ENCODE measurements at regions not wholly inside any gene's neighbourhood (a gene's known extent, or its start where the extent isn't known, plus 50 kb on each side); places are given as distances from the start of the nearest gene placed in this dataset.
A peak's percentile ranks its signal among the peaks of the same experiment; 100 is the strongest.

DNA sequence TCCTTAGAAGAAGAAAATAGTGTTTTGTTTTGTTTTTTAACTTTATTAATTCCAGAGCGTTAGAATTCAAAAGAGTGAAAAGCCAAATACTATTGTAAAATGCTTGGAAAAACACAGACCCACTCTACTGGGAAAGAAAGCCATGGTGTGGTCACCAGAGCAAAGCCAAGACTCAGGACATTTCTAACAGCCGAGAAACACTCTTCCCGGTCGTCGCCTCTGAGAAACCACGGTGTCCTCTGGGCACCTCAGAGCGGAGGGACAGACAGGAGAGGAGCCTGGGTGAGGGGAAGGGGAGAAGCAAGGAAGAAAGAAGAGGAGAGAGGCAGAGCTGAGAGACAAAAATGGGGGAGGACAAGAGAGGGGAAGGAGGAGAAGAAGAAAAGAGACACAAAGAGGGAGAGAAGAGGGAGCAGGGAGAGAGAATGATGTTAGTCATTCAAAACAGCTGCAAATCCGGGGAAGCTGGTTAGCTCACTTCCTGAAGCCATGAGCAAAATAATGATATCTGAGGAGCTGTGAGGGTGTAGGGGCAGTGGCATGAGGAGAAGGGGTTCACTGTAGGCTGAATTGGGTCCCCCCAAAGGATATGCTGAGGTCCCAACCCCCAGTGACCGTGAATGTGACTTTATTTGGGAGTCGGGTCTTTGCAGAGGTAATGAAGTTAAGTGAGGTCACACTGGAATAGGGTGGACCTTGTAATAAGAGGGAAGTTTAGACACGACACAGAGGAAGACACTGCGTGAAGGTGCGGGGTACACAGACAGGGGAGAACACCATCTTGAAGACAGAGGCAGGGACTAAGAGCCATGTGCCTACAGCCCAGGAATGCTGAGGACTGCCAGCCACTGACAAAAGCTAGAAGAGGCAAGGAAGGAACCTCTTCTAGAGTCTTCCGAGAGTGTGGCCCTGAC lies 58.2 kb upstream of the DMRTB1 start:
- intact Hi-C loops (cut with DNase I), result no loop called here
- no peaks in the 10 kb centered on the region for H3K9me3 ChIP-seq
- H3K4me3 ChIP-seq (replicated peaks in 1 of 3), result no peak overlapping the region
- TF ChIP-seq, protein P1, sequence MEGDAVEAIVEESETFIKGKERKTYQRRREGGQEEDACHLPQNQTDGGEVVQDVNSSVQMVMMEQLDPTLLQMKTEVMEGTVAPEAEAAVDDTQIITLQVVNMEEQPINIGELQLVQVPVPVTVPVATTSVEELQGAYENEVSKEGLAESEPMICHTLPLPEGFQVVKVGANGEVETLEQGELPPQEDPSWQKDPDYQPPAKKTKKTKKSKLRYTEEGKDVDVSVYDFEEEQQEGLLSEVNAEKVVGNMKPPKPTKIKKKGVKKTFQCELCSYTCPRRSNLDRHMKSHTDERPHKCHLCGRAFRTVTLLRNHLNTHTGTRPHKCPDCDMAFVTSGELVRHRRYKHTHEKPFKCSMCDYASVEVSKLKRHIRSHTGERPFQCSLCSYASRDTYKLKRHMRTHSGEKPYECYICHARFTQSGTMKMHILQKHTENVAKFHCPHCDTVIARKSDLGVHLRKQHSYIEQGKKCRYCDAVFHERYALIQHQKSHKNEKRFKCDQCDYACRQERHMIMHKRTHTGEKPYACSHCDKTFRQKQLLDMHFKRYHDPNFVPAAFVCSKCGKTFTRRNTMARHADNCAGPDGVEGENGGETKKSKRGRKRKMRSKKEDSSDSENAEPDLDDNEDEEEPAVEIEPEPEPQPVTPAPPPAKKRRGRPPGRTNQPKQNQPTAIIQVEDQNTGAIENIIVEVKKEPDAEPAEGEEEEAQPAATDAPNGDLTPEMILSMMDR (IDR thresholded peaks at IDR 0.05), result no peak
- 49 to 54% methylated on average over 14 of the region's 14 CpGs for WGBS, 2 donors
- H3K4me1 ChIP-seq, result peaks cover 42 to 66% of the 10 kb centered on the region in 2 donors
- H3K27me3 ChIP-seq, result no peaks in the 10 kb centered on the region
- H3K36me3 ChIP-seq, result no peaks in the 10 kb centered on the region
- peak; percentile 72 to 74 for DNase-seq
- peak overlapping the region; percentile 68 to 77 (median 68) for H3K27ac ChIP-seq

DNA sequence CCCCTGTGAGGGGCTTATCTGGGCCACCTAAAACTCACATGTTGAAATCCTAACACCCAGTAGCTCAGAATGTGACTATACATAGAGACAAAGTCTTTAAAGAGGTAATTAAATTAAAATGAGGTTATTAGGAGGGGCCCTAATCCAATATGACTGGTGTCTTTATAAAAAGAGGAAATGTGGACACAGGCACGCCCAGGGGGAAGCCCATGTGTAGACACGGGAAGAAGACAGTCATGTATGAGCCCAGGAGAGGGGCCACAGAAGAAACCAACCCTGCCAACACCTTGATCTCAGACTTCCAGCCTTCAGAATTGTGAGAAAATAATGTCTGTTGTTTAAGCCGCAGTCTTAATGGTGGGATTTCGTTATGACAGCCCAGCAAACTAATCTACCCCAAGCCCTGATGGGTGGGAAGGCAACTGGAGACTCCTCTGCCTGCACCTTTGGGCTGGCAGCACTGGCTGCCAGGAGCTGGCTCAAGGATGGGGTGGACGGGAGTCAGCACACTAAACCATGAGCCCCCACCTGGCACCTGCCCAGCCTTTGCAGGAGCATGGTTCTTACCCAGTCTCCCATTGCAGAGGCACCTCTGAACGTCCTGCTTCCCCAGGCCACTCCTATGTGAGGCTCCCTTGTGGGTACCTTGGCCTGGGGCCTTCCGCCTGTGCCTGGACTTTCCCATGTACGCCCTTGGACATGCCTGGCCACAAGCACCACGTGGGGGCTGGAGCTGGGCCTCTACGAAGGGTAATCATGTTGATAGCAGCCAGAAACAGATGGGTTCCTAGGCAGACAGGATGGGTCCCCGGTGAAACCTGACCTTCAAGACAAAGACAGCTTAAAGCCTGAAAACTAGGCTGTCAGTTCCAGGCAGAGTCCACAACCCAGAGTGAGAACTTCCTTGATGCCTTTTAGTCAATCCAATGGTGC lies 57.1 kb upstream of the DMRTB1 start:
- Histone ChIP-seq H3K4me3 (replicated peaks in 1 of 3) (no peak overlapping the region), H3K4me1 (peaks cover 38 to 59% of the 10 kb centered on the region in 2 donors), H3K36me3 (no peaks in the 10 kb centered on the region), H3K27ac (peak overlapping the region in 1 of 3 donors; percentile 68), H3K27me3 (no peaks in the 10 kb centered on the region), H3K9me3 (no peaks in the 10 kb centered on the region)
- TF ChIP-seq, protein P1 (IDR thresholded peaks at IDR 0.05), result no peak
- no peak for TF ChIP-seq POLR2A (IDR thresholded peaks at IDR 0.05)
- 86 to 92% methylated on average over 7 to 11 of the region's 11 CpGs for WGBS, 2 donors
- no peak for DNase-seq
- intact Hi-C loops (cut with DNase I), result no loop called here

GRCh38 chr1:53402891-53403655 lies 56.1 kb upstream of the DMRTB1 start:
- Histone ChIP-seq H3K27me3 (no peaks in the 10 kb centered on the region), H3K27ac (no peak overlapping the region), H3K36me3 (no peaks in the 10 kb centered on the region), H3K9me3 (no peaks in the 10 kb centered on the region), H3K4me1 (peaks cover 28 to 49% of the 10 kb centered on the region in 2 donors), H3K4me3 (replicated peaks in 1 of 3) (no peak overlapping the region)
- intact Hi-C loops (cut with DNase I), result no loop called here
- WGBS, 2 donors, result 90 to 91% methylated on average over 9 to 10 of the region's 10 CpGs
- no peak for DNase-seq
- no peak for TF ChIP-seq POLR2A (IDR thresholded peaks at IDR 0.05)
- TF ChIP-seq, protein P1 (IDR thresholded peaks at IDR 0.05), result no peak

DNA sequence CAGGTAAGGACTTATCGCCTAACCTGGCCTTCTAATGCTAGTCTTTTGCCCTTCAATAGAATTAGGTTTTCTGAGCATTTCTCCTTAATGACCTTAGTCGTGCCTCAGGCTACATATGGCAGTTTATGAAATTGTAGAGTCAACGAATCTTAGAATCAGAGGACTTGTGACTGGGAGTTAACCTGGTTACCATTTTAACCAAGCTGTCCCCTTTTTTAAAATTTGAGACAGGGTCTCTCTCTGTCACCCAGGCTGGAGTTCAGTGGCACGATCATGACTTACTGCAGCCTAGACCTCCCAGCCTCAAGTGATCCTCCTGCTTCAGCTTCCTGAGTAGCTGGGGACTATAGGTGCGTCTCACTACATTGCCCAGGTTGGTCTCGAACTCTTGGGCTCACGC lies 53.5 kb upstream of the DMRTB1 start:
- no peak for DNase-seq
- intact Hi-C loops (cut with DNase I), result no loop called here
- 88 to 93% methylated on average over 7 of the region's 7 CpGs for WGBS, 2 donors
- Histone ChIP-seq H3K4me1 (peaks cover 7 to 29% of the 10 kb centered on the region in 2 donors), H3K27ac (no peak overlapping the region), H3K4me3 (replicated peaks in 1 of 3) (no peak overlapping the region), H3K36me3 (no peaks in the 10 kb centered on the region), H3K27me3 (no peaks in the 10 kb centered on the region), H3K9me3 (no peaks in the 10 kb centered on the region)
- TF ChIP-seq, protein P1 (IDR thresholded peaks at IDR 0.05), result no peak
- no peak for TF ChIP-seq POLR2A (IDR thresholded peaks at IDR 0.05)
